K562 (cell line): ENCODE measurements at regions not wholly inside any gene's neighbourhood (a gene's known extent, or its start where the extent isn't known, plus 50 kb on each side); places are given as distances from the start of the nearest gene placed in this dataset.

Source experiments
- ATAC-seq: fragments of 200-7000 bp; cut with Tn5 transposase; 3 replicates; pipeline ENCODE4 v1.9.1; 2020; ENCODE audit warnings: moderate library complexity
- BruUV-seq: library from RNA; stranded (reverse); fragments of 400-500 nt; replicated peaks from 2 replicates; lab custom pipeline; 2021; lab: Mats Ljungman, UMichigan
- CTCF ChIA-PET: fragments of 300-600 bp; formaldehyde crosslinking; extraction: SDS; loops from one replicate; lab custom pipeline; 2021; ENCODE audit warnings: low intra/inter-chr PET ratio; lab: Yijun Ruan, JAX
- POLR2A ChIA-PET: fragments of 300-600, 350-650 bp; sonication (Branson Sonifier 250); formaldehyde crosslinking; extraction: SDS; loops from one replicate; lab custom pipeline; 2021; ENCODE audit warnings: antibody characterized with exemption, inconsistent platforms; lab: Yijun Ruan, JAX
- DNase-seq, 4 experiments: peaks; one replicate each; pipeline versions ENCODE4 v3.0.0 to v3.0.0-alpha.2; 2011 to 2018; ENCODE audit warnings: low spot score in 3 of 4, mixed read lengths in 3 of 4; ENCODE audit errors: extremely low read depth in 1 of 4
- FAIRE-seq: peaks from 2 replicates; lab custom pipeline; 2011; peaks lifted over from hg19 to GRCh38; lab: Jason Lieb, UNC
- H2AFZ ChIP-seq: 2 replicates; pipeline ENCODE4 v1.6.0; 2011; ENCODE audit warnings: low read depth, low read length, control low read depth, inconsistent platforms
- H3K27ac ChIP-seq: fragments of 200-600 bp; 3 replicates; pipeline ENCODE4 v1.8.0; 2011; ENCODE audit warnings: low read depth, mild to moderate bottlenecking, control low read depth, inconsistent platforms, low read length, moderate library complexity, mixed read lengths; ENCODE audit errors: extremely low read depth
- H3K27me3 ChIP-seq, 2 experiments: fragments of 300-600 bp in 1 of 2; 2 replicates in 1 of 2; 3 replicates in 1 of 2; pipeline versions ENCODE4 v1.6.0 to v1.8.0; 2011; ENCODE audit warnings: inconsistent platforms in 2 of 2, low read length in 2 of 2, mild to moderate bottlenecking in 1 of 2, mixed read lengths in 1 of 2, moderate library complexity in 1 of 2; ENCODE audit not compliant: control insufficient read depth in 2 of 2, insufficient read depth in 2 of 2
- H3K36me3 ChIP-seq: fragments of 300-600 bp; 3 replicates; pipeline ENCODE4 v1.8.0; 2011; ENCODE audit warnings: mild to moderate bottlenecking, low read length, inconsistent platforms; ENCODE audit not compliant: control insufficient read depth, insufficient read depth
- H3K4me1 ChIP-seq, 2 experiments: fragments of 200-600 bp in 1 of 2; replicated peaks in 1 of 2; 2 replicates in 1 of 2; 3 replicates in 1 of 2; pipeline versions ENCODE4 v1.5.1 to v1.8.0; 2011; ENCODE audit warnings: inconsistent platforms in 2 of 2, low read length in 2 of 2, mild to moderate bottlenecking in 1 of 2, mixed read lengths in 1 of 2, moderate library complexity in 1 of 2; ENCODE audit not compliant: control insufficient read depth in 2 of 2, insufficient read depth in 2 of 2
- H3K4me2 ChIP-seq: 2 replicates; pipeline ENCODE4 v1.6.1; 2011; ENCODE audit warnings: low read length, control low read depth, inconsistent platforms, mixed read lengths; ENCODE audit not compliant: insufficient read depth
- H3K4me3 ChIP-seq: fragments of 200-600 bp; sonication (generic), shearing (Covaris generic); 2 replicates; pipeline ENCODE4 v1.5.1; 2016; ENCODE audit warnings: control low read depth, inconsistent platforms
- H3K79me2 ChIP-seq: fragments of 200-600 bp; 3 replicates; pipeline ENCODE4 v1.8.0; 2011; ENCODE audit warnings: low read length, inconsistent platforms; ENCODE audit not compliant: control insufficient read depth, insufficient read depth
- H3K9ac ChIP-seq, 2 experiments: 2 replicates each; pipeline versions ENCODE4 v1.6.0 to v1.6.1; 2011; ENCODE audit warnings: low read depth in 2 of 2, low read length in 2 of 2, control low read depth in 1 of 2, inconsistent platforms in 1 of 2, mild to moderate bottlenecking in 1 of 2, mixed read lengths in 1 of 2; ENCODE audit not compliant: insufficient read depth in 1 of 2
- H3K9me1 ChIP-seq: one replicate; pipeline ENCODE4 v1.6.0; 2011; ENCODE audit warnings: inconsistent platforms, mild to moderate bottlenecking, low read length, moderate library complexity; ENCODE audit not compliant: control insufficient read depth, insufficient read depth
- H3K9me3 ChIP-seq: replicated peaks from 2 replicates; pipeline ENCODE4 v1.5.1; 2011; ENCODE audit warnings: low read depth, low read length, inconsistent platforms; ENCODE audit not compliant: control insufficient read depth, insufficient read depth
- H4K20me1 ChIP-seq: replicated peaks from 2 replicates; pipeline ENCODE4 v1.6.1; 2011; ENCODE audit warnings: low read length, inconsistent platforms, mixed read lengths; ENCODE audit not compliant: control insufficient read depth, insufficient read depth
- ARID2 ChIP-seq: fragments of 450-650 bp; IDR thresholded peaks from 2 replicates; pipeline ENCODE4 v1.6.1; 2017; ENCODE audit warnings: antibody characterized with exemption, mild to moderate bottlenecking
- ATF1 ChIP-seq, 2 experiments: fragments of 450-650 bp in 1 of 2; IDR thresholded peaks; 2 replicates each; pipeline ENCODE4 v1.6.1; 2016; ENCODE audit warnings: missing compliant biosample characterization in 1 of 2, missing genetic modification characterization in 1 of 2
- CBX2 ChIP-seq: fragments of 200-600 bp; sonication (generic); IDR thresholded peaks from one replicate; pipeline ENCODE4 v1.6.1; 2012; ENCODE audit warnings: mild to moderate bottlenecking, low read length, inconsistent platforms; ENCODE audit not compliant: insufficient read depth, poor library complexity, severe bottlenecking
- DPF2 ChIP-seq: fragments of 450-650 bp; IDR thresholded peaks from 2 replicates; pipeline ENCODE4 v1.6.1; 2016
- E2F4 ChIP-seq: sonication (generic); formaldehyde crosslinking; IDR thresholded peaks from 2 replicates; pipeline ENCODE4 v1.8.0; 2022; ENCODE audit warnings: mild to moderate bottlenecking, low read depth, missing genetic modification reagents
- EGR1 ChIP-seq: fragments of 450-650 bp; conservative IDR thresholded peaks from 2 replicates; pipeline ENCODE4 v1.6.1; 2017; ENCODE audit warnings: mild to moderate bottlenecking
- HDAC2 ChIP-seq: fragments of 450-650 bp; IDR thresholded peaks from 2 replicates; pipeline ENCODE4 v1.6.1; 2016; ENCODE audit warnings: mild to moderate bottlenecking
- NKRF ChIP-seq: fragments of 450-650 bp; IDR thresholded peaks from 2 replicates; pipeline ENCODE4 v1.6.1; 2016; ENCODE audit warnings: borderline replicate concordance
- PHF8 ChIP-seq: fragments of 200-600 bp; sonication (generic); IDR thresholded peaks from 2 replicates; pipeline ENCODE4 v1.6.1; 2012; ENCODE audit warnings: mixed run types, mild to moderate bottlenecking, inconsistent platforms, low read length, moderate library complexity, borderline replicate concordance
- ZNF436 ChIP-seq: fragments of 250-450, 450-650 bp; sonication (Bioruptor Pico); formaldehyde crosslinking; IDR thresholded peaks from 2 replicates; pipeline ENCODE4 v1.7.0; 2020; ENCODE audit warnings: mild to moderate bottlenecking
- ZNF511 ChIP-seq: sonication (generic); formaldehyde crosslinking; IDR thresholded peaks from 2 replicates; pipeline ENCODE4 v1.8.0; 2022; ENCODE audit warnings: mild to moderate bottlenecking, missing genetic modification reagents
- WGBS: fragments of 100-300 bp; shearing (Covaris generic); methylation state at CpG from one replicate; pipeline ENCODE4 v1.1.6; 2016; ENCODE audit warnings: low coverage, mixed read lengths; ENCODE audit not compliant: insufficient coverage; ENCODE audit errors: missing lambda C conversion rate; 5-methylcytosine and 5-hydroxymethylcytosine counted together
- in situ Hi-C: fragments of 300-500 bp; cut with MboI; formaldehyde crosslinking; loops from 4 replicates; pipeline ENCODE4 v1.15.0; 2018; ENCODE audit warnings: inconsistent platforms, mixed read lengths
- intact Hi-C: fragments of 100-400 bp; cut with micrococcal nuclease; formaldehyde crosslinking; loops from 2 replicates; pipeline ENCODE4 v1.14.2; 2022

- no peak overlapping the region for H3K9ac ChIP-seq
- TF ChIP-seq E2F4 (CRISPR knock-in tag): no peak
- TF ChIP-seq ARID2: no peak
- TF ChIP-seq HDAC2: no peak
- no peak overlapping the region for H3K4me3 ChIP-seq
- H3K9me1 ChIP-seq: no peaks in the 10 kb centered on the region
- in situ Hi-C loops (no loop called here), intact Hi-C loops (no loop called here)
- no peak overlapping the region for H3K4me2 ChIP-seq
- ATAC-seq (no peak), DNase-seq (no peak), FAIRE-seq (no peak)
- ChIA-PET POLR2A (no interaction called here), CTCF (no interaction called here)
- no TSS peak for BruUV-seq
- H3K36me3 ChIP-seq: no peaks in the 10 kb centered on the region
- no peaks in the 10 kb centered on the region for H3K27me3 ChIP-seq
- WGBS: 0% methylated on average over 1 of the region's 1 CpG
- no peaks in the 10 kb centered on the region for H4K20me1 ChIP-seq
- no peak overlapping the region for H3K27ac ChIP-seq
- H2AFZ ChIP-seq: no peak overlapping the region
- no peaks in the 10 kb centered on the region for H3K4me1 ChIP-seq
- no peaks in the 10 kb centered on the region for H3K9me3 ChIP-seq
- no peaks in the 10 kb centered on the region for H3K79me2 ChIP-seq
Measured at GRCh38 chr3:132196113-132196512, 121.1 kb upstream of the ACP3 start.

- H3K27ac ChIP-seq: no peak overlapping the region
- H3K27me3 ChIP-seq: no peaks in the 10 kb centered on the region
- H2AFZ ChIP-seq: no peak overlapping the region
- in situ Hi-C loops: no loop called here
- no peak overlapping the region for H3K4me2 ChIP-seq
- ATAC-seq (no peak), FAIRE-seq (no peak), DNase-seq (no peak)
- intact Hi-C loops: no loop called here
- H3K9ac ChIP-seq: no peak overlapping the region
- H3K4me3 ChIP-seq: no peak overlapping the region
- no peaks in the 10 kb centered on the region for H3K9me3 ChIP-seq
- no peaks in the 10 kb centered on the region for H4K20me1 ChIP-seq
- ChIA-PET POLR2A (no interaction called here), CTCF (no interaction called here)
- no peaks in the 10 kb centered on the region for H3K36me3 ChIP-seq
- BruUV-seq: no TSS peak
- H3K4me1 ChIP-seq: no peaks in the 10 kb centered on the region
- no peaks in the 10 kb centered on the region for H3K79me2 ChIP-seq
- no peaks in the 10 kb centered on the region for H3K9me1 ChIP-seq
- TF ChIP-seq ZNF511 (CRISPR knock-in tag) (no peak), ZNF436 (no peak), EGR1 (no peak), CBX2 (no peak), PHF8 (no peak), DPF2 (no peak), NKRF (no peak), ATF1 (CRISPR knock-in tag; IDR thresholded peaks at IDR 0.05) (no peak), ATF1 (tag; IDR thresholded peaks at IDR 0.05) (no peak)
Measured at GRCh38 chr3:132198516-132198915, 118.7 kb upstream of the ACP3 start.
